ENCODE measurements at regions not wholly inside any gene's neighbourhood (a gene's known extent, or its start where the extent isn't known, plus 50 kb on each side); places are given as distances from the start of the nearest gene placed in this dataset.

DNA sequence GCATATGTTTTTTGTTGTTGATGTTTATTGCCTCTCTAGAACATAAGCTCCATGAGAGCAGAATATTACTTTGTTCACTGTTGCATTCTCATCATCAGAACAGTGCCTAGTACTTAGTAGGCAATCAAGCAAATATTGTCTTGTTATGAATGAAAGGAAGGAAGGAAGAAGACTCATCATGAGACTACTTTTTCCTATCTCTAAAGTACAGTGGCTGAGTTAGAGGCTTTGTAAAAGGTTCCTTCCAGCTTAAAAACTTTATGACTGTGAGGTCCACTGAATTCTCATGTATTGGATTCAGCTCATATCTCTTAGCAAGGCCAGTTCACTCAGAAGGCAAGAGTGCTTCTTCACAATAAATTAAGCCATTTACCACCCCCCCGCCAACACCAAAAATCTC is 171.8 kb upstream of the NR3C1 start (continued):
- TF ChIP-seq, protein P1, sequence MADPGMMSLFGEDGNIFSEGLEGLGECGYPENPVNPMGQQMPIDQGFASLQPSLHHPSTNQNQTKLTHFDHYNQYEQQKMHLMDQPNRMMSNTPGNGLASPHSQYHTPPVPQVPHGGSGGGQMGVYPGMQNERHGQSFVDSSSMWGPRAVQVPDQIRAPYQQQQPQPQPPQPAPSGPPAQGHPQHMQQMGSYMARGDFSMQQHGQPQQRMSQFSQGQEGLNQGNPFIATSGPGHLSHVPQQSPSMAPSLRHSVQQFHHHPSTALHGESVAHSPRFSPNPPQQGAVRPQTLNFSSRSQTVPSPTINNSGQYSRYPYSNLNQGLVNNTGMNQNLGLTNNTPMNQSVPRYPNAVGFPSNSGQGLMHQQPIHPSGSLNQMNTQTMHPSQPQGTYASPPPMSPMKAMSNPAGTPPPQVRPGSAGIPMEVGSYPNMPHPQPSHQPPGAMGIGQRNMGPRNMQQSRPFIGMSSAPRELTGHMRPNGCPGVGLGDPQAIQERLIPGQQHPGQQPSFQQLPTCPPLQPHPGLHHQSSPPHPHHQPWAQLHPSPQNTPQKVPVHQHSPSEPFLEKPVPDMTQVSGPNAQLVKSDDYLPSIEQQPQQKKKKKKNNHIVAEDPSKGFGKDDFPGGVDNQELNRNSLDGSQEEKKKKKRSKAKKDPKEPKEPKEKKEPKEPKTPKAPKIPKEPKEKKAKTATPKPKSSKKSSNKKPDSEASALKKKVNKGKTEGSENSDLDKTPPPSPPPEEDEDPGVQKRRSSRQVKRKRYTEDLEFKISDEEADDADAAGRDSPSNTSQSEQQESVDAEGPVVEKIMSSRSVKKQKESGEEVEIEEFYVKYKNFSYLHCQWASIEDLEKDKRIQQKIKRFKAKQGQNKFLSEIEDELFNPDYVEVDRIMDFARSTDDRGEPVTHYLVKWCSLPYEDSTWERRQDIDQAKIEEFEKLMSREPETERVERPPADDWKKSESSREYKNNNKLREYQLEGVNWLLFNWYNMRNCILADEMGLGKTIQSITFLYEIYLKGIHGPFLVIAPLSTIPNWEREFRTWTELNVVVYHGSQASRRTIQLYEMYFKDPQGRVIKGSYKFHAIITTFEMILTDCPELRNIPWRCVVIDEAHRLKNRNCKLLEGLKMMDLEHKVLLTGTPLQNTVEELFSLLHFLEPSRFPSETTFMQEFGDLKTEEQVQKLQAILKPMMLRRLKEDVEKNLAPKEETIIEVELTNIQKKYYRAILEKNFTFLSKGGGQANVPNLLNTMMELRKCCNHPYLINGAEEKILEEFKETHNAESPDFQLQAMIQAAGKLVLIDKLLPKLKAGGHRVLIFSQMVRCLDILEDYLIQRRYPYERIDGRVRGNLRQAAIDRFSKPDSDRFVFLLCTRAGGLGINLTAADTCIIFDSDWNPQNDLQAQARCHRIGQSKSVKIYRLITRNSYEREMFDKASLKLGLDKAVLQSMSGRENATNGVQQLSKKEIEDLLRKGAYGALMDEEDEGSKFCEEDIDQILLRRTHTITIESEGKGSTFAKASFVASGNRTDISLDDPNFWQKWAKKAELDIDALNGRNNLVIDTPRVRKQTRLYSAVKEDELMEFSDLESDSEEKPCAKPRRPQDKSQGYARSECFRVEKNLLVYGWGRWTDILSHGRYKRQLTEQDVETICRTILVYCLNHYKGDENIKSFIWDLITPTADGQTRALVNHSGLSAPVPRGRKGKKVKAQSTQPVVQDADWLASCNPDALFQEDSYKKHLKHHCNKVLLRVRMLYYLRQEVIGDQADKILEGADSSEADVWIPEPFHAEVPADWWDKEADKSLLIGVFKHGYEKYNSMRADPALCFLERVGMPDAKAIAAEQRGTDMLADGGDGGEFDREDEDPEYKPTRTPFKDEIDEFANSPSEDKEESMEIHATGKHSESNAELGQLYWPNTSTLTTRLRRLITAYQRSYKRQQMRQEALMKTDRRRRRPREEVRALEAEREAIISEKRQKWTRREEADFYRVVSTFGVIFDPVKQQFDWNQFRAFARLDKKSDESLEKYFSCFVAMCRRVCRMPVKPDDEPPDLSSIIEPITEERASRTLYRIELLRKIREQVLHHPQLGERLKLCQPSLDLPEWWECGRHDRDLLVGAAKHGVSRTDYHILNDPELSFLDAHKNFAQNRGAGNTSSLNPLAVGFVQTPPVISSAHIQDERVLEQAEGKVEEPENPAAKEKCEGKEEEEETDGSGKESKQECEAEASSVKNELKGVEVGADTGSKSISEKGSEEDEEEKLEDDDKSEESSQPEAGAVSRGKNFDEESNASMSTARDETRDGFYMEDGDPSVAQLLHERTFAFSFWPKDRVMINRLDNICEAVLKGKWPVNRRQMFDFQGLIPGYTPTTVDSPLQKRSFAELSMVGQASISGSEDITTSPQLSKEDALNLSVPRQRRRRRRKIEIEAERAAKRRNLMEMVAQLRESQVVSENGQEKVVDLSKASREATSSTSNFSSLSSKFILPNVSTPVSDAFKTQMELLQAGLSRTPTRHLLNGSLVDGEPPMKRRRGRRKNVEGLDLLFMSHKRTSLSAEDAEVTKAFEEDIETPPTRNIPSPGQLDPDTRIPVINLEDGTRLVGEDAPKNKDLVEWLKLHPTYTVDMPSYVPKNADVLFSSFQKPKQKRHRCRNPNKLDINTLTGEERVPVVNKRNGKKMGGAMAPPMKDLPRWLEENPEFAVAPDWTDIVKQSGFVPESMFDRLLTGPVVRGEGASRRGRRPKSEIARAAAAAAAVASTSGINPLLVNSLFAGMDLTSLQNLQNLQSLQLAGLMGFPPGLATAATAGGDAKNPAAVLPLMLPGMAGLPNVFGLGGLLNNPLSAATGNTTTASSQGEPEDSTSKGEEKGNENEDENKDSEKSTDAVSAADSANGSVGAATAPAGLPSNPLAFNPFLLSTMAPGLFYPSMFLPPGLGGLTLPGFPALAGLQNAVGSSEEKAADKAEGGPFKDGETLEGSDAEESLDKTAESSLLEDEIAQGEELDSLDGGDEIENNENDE (IDR thresholded peaks at IDR 0.05; ENCODE audit: insufficient replicate concordance, low read length) = no peak
